ENCODE measurements at regions not wholly inside any gene's neighbourhood (a gene's known extent, or its start where the extent isn't known, plus 50 kb on each side); places are given as distances from the start of the nearest gene placed in this dataset.

GRCh38 chr5:164433106-164433870 is 927.9 kb downstream of the MAT2B start:
- H3K4me3 ChIP-seq (ENCODE audit: low read length): no peak overlapping the region
- TF ChIP-seq ZNF274 (IDR thresholded peaks at IDR 0.05; ENCODE audit: low read depth, low read length): no peak

GRCh38 chr5:164435576-164435975 is 930.2 kb downstream of the MAT2B start:
- no peak for TF ChIP-seq ZNF274 (IDR thresholded peaks at IDR 0.05; ENCODE audit: low read depth, low read length)
- H3K4me3 ChIP-seq (ENCODE audit: low read length): no peak overlapping the region

GRCh38 chr5:164439799-164440198 is 934.4 kb downstream of the MAT2B start:
- no peak for TF ChIP-seq ZNF274 (IDR thresholded peaks at IDR 0.05; ENCODE audit: low read depth, low read length)
- no peak overlapping the region for H3K4me3 ChIP-seq (ENCODE audit: low read length)

GRCh38 chr5:164449460-164449859 is 944.0 kb downstream of the MAT2B start:
- no peak overlapping the region for H3K4me3 ChIP-seq (ENCODE audit: low read length)
- no peak for TF ChIP-seq ZNF274 (IDR thresholded peaks at IDR 0.05; ENCODE audit: low read depth, low read length)

GRCh38 chr5:164466033-164466432 is 960.6 kb downstream of the MAT2B start:
- H3K4me3 ChIP-seq (ENCODE audit: low read length): no peak overlapping the region
- TF ChIP-seq ZNF274 (IDR thresholded peaks at IDR 0.05; ENCODE audit: low read depth, low read length): no peak

GRCh38 chr5:164470312-164470711 is 964.9 kb downstream of the MAT2B start:
- no peak overlapping the region for H3K4me3 ChIP-seq (ENCODE audit: low read length)
- no peak for TF ChIP-seq ZNF274 (IDR thresholded peaks at IDR 0.05; ENCODE audit: low read depth, low read length)

- H3K4me3 ChIP-seq (ENCODE audit: low read length): no peak overlapping the region
- no peak for TF ChIP-seq ZNF274 (IDR thresholded peaks at IDR 0.05; ENCODE audit: low read depth, low read length)
These were observed 966.7 kb downstream of the MAT2B start for GRCh38 chr5:164472165-164472564.

- TF ChIP-seq ZNF274 (IDR thresholded peaks at IDR 0.05; ENCODE audit: low read depth, low read length): no peak
- H3K4me3 ChIP-seq (ENCODE audit: low read length): no peak overlapping the region
These were observed 970.0 kb downstream of the MAT2B start for GRCh38 chr5:164475339-164475977.

- TF ChIP-seq ZNF274 (IDR thresholded peaks at IDR 0.05; ENCODE audit: low read depth, low read length): no peak
These were observed 975.9 kb downstream of the MAT2B start for GRCh38 chr5:164481270-164481669.

GRCh38 chr5:164482351-164482750 is 976.9 kb downstream of the MAT2B start:
- TF ChIP-seq ZNF274 (IDR thresholded peaks at IDR 0.05; ENCODE audit: low read depth, low read length): no peak
- no peak overlapping the region for H3K4me3 ChIP-seq (ENCODE audit: low read length)

More at GRCh38 chr5:164481270-164481669, 975.9 kb downstream of the MAT2B start:
- H3K4me3 ChIP-seq (ENCODE audit: low read length): no peak overlapping the region

- no peak overlapping the region for H3K4me3 ChIP-seq (ENCODE audit: low read length)
- no peak for TF ChIP-seq ZNF274 (IDR thresholded peaks at IDR 0.05; ENCODE audit: low read depth, low read length)
These were observed 979.5 kb downstream of the MAT2B start for GRCh38 chr5:164484948-164485347.

GRCh38 chr5:164487939-164488338 is 982.5 kb downstream of the MAT2B start:
- no peak for TF ChIP-seq ZNF274 (IDR thresholded peaks at IDR 0.05; ENCODE audit: low read depth, low read length)
- no peak overlapping the region for H3K4me3 ChIP-seq (ENCODE audit: low read length)

GRCh38 chr5:164497311-164498064 is 992.1 kb downstream of the MAT2B start:
- H3K4me3 ChIP-seq (ENCODE audit: low read length): no peak overlapping the region
- no peak for TF ChIP-seq ZNF274 (IDR thresholded peaks at IDR 0.05; ENCODE audit: low read depth, low read length)

- TF ChIP-seq ZNF274 (IDR thresholded peaks at IDR 0.05; ENCODE audit: low read depth, low read length): no peak
- no peak overlapping the region for H3K4me3 ChIP-seq (ENCODE audit: low read length)
These were observed 993.0 kb downstream of the MAT2B start for GRCh38 chr5:164498438-164498837.

- TF ChIP-seq ZNF274 (IDR thresholded peaks at IDR 0.05; ENCODE audit: low read depth, low read length): no peak
- no peak overlapping the region for H3K4me3 ChIP-seq (ENCODE audit: low read length)
These were observed 995.4 kb downstream of the MAT2B start for GRCh38 chr5:164500856-164501255.
